Gastroesophageal sphincter (tissue), 3 donors: ENCODE measurements at regions not wholly inside any gene's neighbourhood (a gene's known extent, or its start where the extent isn't known, plus 50 kb on each side); places are given as distances from the start of the nearest gene placed in this dataset.

Experiments
- POLR2A ChIP-seq, 2 donors: fragments of 450-650 bp; IDR thresholded peaks; one replicate each; pipeline ENCODE4 v1.6.1; 2017; ENCODE audit warnings: antibody characterized with exemption in 2 of 2, mild to moderate bottlenecking in 2 of 2, moderate library complexity in 1 of 2
- POLR2AphosphoS5 ChIP-seq: sonication (generic); formaldehyde crosslinking; IDR thresholded peaks from one replicate; pipeline ENCODE4 v1.6.1; 2017; ENCODE audit warnings: antibody characterized with exemption
- TF ChIP-seq, protein P1 (sequence below), 4 experiments: fragments of 200-600 bp in 2 of 4; fragments of 450-650 bp in 2 of 4; sonication (generic) in 1 of 4; IDR thresholded peaks; one replicate each; pipeline ENCODE4 v1.5.1; 2017 to 2019; ENCODE audit warnings: antibody characterized with exemption in 4 of 4, mild to moderate bottlenecking in 2 of 4, moderate library complexity in 2 of 4

DNA sequence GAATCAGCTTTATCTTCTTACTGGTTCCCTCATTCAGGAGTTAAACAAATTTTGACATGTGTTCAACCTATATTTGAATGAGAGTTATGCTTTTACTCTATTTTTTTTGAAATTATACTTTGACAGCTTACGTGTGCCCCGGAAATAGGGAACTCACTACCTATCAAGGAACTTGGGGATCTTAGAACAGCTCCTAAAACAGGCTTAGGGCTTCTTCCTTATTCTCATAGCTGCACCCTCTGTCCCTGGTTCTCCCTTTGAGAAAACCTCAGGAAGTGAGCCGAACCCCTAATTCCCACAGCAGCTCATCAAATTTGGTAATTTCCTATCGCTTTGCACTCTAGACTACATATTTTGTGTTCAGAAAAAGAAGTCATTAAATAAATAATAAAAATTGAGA is 81.2 kb upstream of the RUNX3 start:
- TF ChIP-seq, protein P1, sequence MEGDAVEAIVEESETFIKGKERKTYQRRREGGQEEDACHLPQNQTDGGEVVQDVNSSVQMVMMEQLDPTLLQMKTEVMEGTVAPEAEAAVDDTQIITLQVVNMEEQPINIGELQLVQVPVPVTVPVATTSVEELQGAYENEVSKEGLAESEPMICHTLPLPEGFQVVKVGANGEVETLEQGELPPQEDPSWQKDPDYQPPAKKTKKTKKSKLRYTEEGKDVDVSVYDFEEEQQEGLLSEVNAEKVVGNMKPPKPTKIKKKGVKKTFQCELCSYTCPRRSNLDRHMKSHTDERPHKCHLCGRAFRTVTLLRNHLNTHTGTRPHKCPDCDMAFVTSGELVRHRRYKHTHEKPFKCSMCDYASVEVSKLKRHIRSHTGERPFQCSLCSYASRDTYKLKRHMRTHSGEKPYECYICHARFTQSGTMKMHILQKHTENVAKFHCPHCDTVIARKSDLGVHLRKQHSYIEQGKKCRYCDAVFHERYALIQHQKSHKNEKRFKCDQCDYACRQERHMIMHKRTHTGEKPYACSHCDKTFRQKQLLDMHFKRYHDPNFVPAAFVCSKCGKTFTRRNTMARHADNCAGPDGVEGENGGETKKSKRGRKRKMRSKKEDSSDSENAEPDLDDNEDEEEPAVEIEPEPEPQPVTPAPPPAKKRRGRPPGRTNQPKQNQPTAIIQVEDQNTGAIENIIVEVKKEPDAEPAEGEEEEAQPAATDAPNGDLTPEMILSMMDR (IDR thresholded peaks at IDR 0.05), result no peak
- TF ChIP-seq POLR2AphosphoS5 (no peak), POLR2A (IDR thresholded peaks at IDR 0.05) (no peak)
